A673 (cell line): ENCODE measurements at regions not wholly inside any gene's neighbourhood (a gene's known extent, or its start where the extent isn't known, plus 50 kb on each side); places are given as distances from the start of the nearest gene placed in this dataset.

Experiments
- BruUV-seq: library from RNA; stranded (reverse); fragments of 400-500 nt; replicated peaks from 2 replicates; lab custom pipeline; 2021; lab: Mats Ljungman, UMichigan
- CTCF ChIA-PET: fragments of 300-600 bp; sonication (Branson Sonifier 250); formaldehyde crosslinking; loops from one replicate; lab custom pipeline; 2022; ENCODE audit warnings: antibody characterized with exemption; lab: Charles Lee
- POLR2A ChIA-PET: fragments of 300-600 bp; sonication (Branson Sonifier 250); formaldehyde crosslinking; loops from one replicate; lab custom pipeline; 2022; ENCODE audit warnings: antibody characterized with exemption; ENCODE audit not compliant: low non-redundant PET; lab: Charles Lee
- DNase-seq: peaks from one replicate; pipeline ENCODE4 v3.0.0-alpha.2; 2015; ENCODE audit warnings: low spot score
- H3K27ac ChIP-seq: fragments of 200-600 bp; sonication (generic); 2 replicates; pipeline ENCODE4 v1.5.1; 2016; ENCODE audit warnings: mixed run types, low read depth, mild to moderate bottlenecking, mixed read lengths, antibody characterized with exemption, low read length; ENCODE audit not compliant: poor library complexity, severe bottlenecking
- H3K27me3 ChIP-seq: fragments of 200-600 bp; sonication (generic); replicated peaks from 2 replicates; pipeline ENCODE4 v1.6.1; 2017; ENCODE audit warnings: mixed run types, low read depth, mild to moderate bottlenecking, mixed read lengths, antibody characterized with exemption, low read length; ENCODE audit not compliant: insufficient read depth, poor library complexity
- H3K36me3 ChIP-seq: fragments of 200-600 bp; sonication (generic); 2 replicates; pipeline ENCODE4 v1.6.1; 2016; ENCODE audit warnings: mixed run types, mild to moderate bottlenecking, mixed read lengths, antibody characterized with exemption, low read length; ENCODE audit not compliant: insufficient read depth, poor library complexity, severe bottlenecking
- H3K4me1 ChIP-seq: fragments of 200-600 bp; sonication (generic); 2 replicates; pipeline ENCODE4 v1.6.1; 2017; ENCODE audit warnings: mixed run types, mild to moderate bottlenecking, mixed read lengths, antibody characterized with exemption, low read length; ENCODE audit not compliant: insufficient read depth, poor library complexity, severe bottlenecking
- H3K4me3 ChIP-seq: fragments of 200-600 bp; sonication (generic); 2 replicates; pipeline ENCODE4 v1.5.1; 2016; ENCODE audit warnings: low read depth, mixed run types, mild to moderate bottlenecking, mixed read lengths, low read length; ENCODE audit not compliant: poor library complexity, severe bottlenecking
- H3K9me3 ChIP-seq: fragments of 200-600 bp; sonication (generic); 2 replicates; pipeline ENCODE4 v1.6.1; 2016; ENCODE audit warnings: mixed run types, low read depth, mild to moderate bottlenecking, mixed read lengths, antibody characterized with exemption, low read length; ENCODE audit not compliant: poor library complexity, severe bottlenecking
- EZH2 ChIP-seq: fragments of 200-600 bp; sonication (generic); IDR thresholded peaks from 2 replicates; pipeline ENCODE4 v1.6.1; 2017; ENCODE audit warnings: borderline replicate concordance, low read depth, mild to moderate bottlenecking, mixed read lengths, antibody characterized with exemption, low read length; ENCODE audit not compliant: poor library complexity, severe bottlenecking
- intact Hi-C: fragments of 100-400 bp; cut with micrococcal nuclease; formaldehyde crosslinking; loops from one replicate; pipeline ENCODE4 v1.10.0; 2022; ENCODE audit not compliant: unreplicated experiment
- TF ChIP-seq, protein P1 (sequence below): fragments of 300-800, 200-600 bp; sonication (generic); conservative IDR thresholded peaks from 2 replicates; pipeline ENCODE4 v1.5.1; 2017; ENCODE audit warnings: low read depth, mild to moderate bottlenecking, antibody characterized with exemption, low read length, moderate library complexity, mixed read lengths

DNA sequence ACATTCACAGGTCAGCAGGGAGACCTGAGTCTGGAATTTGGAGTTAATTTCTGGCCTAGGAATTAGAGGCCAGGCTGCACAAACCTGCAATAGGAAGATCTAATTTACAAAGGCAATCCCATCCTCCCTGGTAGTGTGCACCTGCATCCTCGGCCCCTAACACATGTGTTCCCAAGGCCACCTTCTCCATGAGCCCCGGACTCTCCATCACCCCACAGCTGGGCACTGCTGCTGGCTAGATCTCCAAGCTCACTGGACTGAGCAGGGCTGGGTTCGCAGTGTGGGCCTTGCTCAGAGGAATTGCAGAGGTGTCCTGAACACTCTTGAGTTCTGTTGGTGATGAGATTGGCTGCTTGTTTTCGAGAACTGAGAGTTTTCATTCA lies 162.6 kb upstream of the TWIST2 start:
- peaks cover 10% of the 10 kb centered on the region for H3K4me1 ChIP-seq
- no peaks in the 10 kb centered on the region for H3K9me3 ChIP-seq
- H3K27ac ChIP-seq = no peak overlapping the region
- ChIA-PET CTCF (no interaction called here), POLR2A (no interaction called here)
- TF ChIP-seq, protein P1, sequence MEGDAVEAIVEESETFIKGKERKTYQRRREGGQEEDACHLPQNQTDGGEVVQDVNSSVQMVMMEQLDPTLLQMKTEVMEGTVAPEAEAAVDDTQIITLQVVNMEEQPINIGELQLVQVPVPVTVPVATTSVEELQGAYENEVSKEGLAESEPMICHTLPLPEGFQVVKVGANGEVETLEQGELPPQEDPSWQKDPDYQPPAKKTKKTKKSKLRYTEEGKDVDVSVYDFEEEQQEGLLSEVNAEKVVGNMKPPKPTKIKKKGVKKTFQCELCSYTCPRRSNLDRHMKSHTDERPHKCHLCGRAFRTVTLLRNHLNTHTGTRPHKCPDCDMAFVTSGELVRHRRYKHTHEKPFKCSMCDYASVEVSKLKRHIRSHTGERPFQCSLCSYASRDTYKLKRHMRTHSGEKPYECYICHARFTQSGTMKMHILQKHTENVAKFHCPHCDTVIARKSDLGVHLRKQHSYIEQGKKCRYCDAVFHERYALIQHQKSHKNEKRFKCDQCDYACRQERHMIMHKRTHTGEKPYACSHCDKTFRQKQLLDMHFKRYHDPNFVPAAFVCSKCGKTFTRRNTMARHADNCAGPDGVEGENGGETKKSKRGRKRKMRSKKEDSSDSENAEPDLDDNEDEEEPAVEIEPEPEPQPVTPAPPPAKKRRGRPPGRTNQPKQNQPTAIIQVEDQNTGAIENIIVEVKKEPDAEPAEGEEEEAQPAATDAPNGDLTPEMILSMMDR = no peak
- TF ChIP-seq EZH2 = no peak
- intact Hi-C loops = no loop called here
- BruUV-seq = no TSS peak
- no peaks in the 10 kb centered on the region for H3K36me3 ChIP-seq
- peaks cover 8% of the 10 kb centered on the region for H3K27me3 ChIP-seq
- DNase-seq = no peak
- no peak overlapping the region for H3K4me3 ChIP-seq

GRCh38 chr2:238685713-238686112 lies 162.2 kb upstream of the TWIST2 start:
- Histone ChIP-seq H3K9me3 (no peaks in the 10 kb centered on the region), H3K4me3 (no peak overlapping the region), H3K27me3 (peaks cover 8% of the 10 kb centered on the region), H3K27ac (no peak overlapping the region), H3K36me3 (no peaks in the 10 kb centered on the region), H3K4me1 (peaks cover 10% of the 10 kb centered on the region)
- no peak for DNase-seq
- intact Hi-C loops = no loop called here
- ChIA-PET POLR2A (no interaction called here), CTCF (no interaction called here)
- TF ChIP-seq EZH2 = no peak
- TF ChIP-seq, protein P1 = no peak
- no TSS peak for BruUV-seq

DNA sequence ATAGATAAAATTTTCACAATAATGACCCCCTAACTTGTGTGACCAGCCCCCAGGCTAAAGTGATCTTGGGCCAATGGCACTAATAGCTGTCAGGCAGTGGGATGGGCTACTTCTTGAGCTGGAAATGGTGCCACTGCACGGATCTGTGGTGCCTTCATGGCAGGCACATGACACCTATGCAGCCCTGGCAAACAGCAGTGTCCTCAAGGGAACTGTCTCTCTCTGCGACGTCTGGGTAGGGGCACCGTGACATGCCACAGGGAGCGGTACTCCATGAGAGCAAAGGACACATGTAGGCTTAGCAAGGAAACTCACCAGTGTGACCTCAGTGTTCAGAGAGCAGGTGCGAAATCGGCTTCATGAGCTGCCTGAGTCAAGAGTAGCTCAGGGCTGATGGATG lies 161.7 kb upstream of the TWIST2 start:
- ChIA-PET CTCF (no interaction called here), POLR2A (no interaction called here)
- no TSS peak for BruUV-seq
- Histone ChIP-seq H3K9me3 (no peaks in the 10 kb centered on the region), H3K27me3 (peaks cover 8% of the 10 kb centered on the region), H3K4me3 (no peak overlapping the region), H3K4me1 (peaks cover 10% of the 10 kb centered on the region), H3K27ac (no peak overlapping the region), H3K36me3 (no peaks in the 10 kb centered on the region)
- intact Hi-C loops = no loop called here
- DNase-seq = no peak
- TF ChIP-seq, protein P1 = no peak
- TF ChIP-seq EZH2 = no peak
